SU-DHL-6 (cell line): ENCODE measurements at regions not wholly inside any gene's neighbourhood (a gene's known extent, or its start where the extent isn't known, plus 50 kb on each side); places are given as distances from the start of the nearest gene placed in this dataset.

Experiments
- CTCF ChIP-seq: fragments of 200-600 bp; sonication (generic); IDR thresholded peaks from one replicate; pipeline ENCODE4 v1.5.1; 2017; ENCODE audit warnings: antibody characterized with exemption, mild to moderate bottlenecking, low read length, moderate library complexity; ENCODE audit not compliant: insufficient read depth, poor library complexity, severe bottlenecking
- EZH2phosphoT487 ChIP-seq: fragments of 200-600 bp; sonication (generic), shearing (Covaris generic); conservative IDR thresholded peaks from 2 replicates; pipeline ENCODE4 v1.6.1; 2018; ENCODE audit warnings: mild to moderate bottlenecking, antibody characterized with exemption, low read length, moderate library complexity, mixed read lengths

- TF ChIP-seq EZH2phosphoT487 (no peak), CTCF (no peak)
Observed at GRCh38 chr12:92342574-92342973, 196.9 kb upstream of the BTG1 start.
